AG10803 (cell line): ENCODE measurements at regions not wholly inside any gene's neighbourhood (a gene's known extent, or its start where the extent isn't known, plus 50 kb on each side); places are given as distances from the start of the nearest gene placed in this dataset.

Experiments used
- DNase-seq: peaks from one replicate; pipeline ENCODE4 v3.0.0; 2010; ENCODE audit warnings: low read depth
- H3K4me3 ChIP-seq: 2 replicates; pipeline ENCODE4 v1.5.1; 2011; ENCODE audit warnings: mild to moderate bottlenecking, low read length, control low read depth
- TF ChIP-seq, protein P1 (sequence below): conservative IDR thresholded peaks from 2 replicates; pipeline ENCODE4 v1.5.1; 2011; ENCODE audit warnings: mild to moderate bottlenecking, low read length, control low read depth, inconsistent platforms

DNA sequence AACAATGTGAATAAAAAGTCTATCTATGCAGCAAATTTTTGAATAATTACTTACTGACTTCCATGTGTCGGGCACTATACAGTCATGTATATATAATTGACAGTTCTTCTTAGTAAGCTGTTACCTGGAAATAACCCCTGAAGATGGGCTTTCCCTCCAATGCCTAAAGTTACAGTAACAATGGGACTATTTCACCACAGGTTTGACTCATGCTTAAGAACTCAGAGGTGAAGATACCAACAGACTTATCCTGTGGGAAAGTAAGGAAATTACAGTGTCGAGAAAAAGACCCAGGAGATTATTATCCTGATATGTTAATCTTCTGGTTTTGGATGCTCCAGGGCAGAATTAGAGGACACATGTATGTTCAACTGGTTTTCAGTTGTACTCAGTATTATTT lies 601.5 kb upstream of the SOX9 start:
- TF ChIP-seq, protein P1, sequence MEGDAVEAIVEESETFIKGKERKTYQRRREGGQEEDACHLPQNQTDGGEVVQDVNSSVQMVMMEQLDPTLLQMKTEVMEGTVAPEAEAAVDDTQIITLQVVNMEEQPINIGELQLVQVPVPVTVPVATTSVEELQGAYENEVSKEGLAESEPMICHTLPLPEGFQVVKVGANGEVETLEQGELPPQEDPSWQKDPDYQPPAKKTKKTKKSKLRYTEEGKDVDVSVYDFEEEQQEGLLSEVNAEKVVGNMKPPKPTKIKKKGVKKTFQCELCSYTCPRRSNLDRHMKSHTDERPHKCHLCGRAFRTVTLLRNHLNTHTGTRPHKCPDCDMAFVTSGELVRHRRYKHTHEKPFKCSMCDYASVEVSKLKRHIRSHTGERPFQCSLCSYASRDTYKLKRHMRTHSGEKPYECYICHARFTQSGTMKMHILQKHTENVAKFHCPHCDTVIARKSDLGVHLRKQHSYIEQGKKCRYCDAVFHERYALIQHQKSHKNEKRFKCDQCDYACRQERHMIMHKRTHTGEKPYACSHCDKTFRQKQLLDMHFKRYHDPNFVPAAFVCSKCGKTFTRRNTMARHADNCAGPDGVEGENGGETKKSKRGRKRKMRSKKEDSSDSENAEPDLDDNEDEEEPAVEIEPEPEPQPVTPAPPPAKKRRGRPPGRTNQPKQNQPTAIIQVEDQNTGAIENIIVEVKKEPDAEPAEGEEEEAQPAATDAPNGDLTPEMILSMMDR, result no peak
- H3K4me3 ChIP-seq, result no peak overlapping the region
- DNase-seq, result no peak

DNA sequence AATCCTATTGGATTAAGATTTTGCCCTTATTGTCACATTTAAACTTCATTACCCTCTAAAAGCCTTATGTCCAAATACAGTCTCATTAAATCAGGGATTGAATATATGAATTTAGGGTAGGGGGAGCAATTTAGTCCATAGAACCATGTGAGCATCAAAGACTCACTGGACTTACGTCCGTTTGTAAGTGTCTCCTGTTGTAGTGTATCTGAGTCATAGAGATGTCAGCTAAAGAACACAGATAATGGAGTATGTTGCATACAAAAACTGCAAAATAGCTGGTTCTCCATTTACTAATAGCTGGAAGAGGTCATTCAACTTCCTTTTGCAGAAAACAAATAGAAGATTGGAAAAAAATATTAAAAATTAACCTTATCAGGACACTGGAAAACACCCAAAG lies 599.1 kb upstream of the SOX9 start:
- TF ChIP-seq, protein P1, result no peak
- H3K4me3 ChIP-seq, result no peak overlapping the region
- no peak for DNase-seq

DNA sequence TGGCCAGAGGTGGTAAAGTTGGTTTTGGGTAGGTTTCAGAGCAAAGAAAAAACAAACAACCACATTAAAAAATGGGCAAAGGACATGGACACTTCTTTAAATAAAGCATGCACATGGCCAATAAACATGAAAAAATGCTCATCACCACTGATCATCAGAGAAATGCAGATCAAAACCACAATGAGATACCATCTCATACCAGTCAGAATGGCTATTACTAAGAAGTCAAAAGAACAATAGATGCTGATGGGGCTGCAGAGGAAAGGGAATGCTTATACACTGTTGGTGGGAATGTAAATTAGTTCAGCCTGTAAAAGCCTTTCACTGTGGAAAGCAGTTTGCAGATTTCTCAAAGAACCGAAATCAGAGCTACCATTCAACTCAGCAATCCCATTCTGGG lies 598.4 kb upstream of the SOX9 start:
- TF ChIP-seq, protein P1, result no peak
- DNase-seq, result peak; percentile 68
- H3K4me3 ChIP-seq, result no peak overlapping the region

DNA sequence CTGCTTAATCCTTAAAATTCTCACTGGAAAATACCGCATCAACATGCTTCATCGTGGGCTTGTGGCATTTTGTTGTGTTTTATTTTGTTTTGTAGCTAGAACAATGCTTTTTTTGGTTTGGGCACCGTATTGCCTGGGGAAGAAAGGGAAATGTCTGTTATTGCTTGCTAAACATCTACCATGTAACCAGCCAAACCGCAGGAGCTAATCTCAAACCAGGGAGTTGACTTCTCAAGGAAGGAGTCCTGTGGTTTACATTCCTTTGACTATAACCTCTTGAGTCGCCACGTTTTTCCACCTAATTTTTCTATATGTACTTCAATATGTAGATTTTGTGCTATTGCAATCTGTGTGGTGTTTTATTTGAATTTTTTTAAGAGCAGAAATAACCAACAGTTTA lies 593.5 kb upstream of the SOX9 start:
- TF ChIP-seq, protein P1, result no peak
- H3K4me3 ChIP-seq, result no peak overlapping the region
- DNase-seq, result peak; percentile 49

DNA sequence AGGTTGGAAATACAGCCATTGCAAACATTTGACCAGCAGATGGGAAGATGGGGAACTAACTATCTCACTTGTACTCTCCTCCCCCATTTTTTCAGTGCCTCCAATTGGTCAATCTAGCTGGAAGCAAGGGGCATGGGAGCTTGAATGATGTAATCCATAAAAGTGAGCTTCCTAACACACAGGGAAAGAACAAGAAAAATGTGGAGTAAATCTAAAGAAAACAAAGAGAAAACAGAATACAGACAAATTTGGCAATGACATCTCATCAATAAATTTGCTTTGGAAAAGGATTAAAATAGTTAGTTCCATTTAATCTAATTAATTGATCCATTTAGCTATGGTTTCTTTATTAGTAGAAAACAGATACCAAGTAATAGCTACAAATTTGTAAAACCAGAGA lies 592.6 kb upstream of the SOX9 start:
- TF ChIP-seq, protein P1, result no peak
- no peak overlapping the region for H3K4me3 ChIP-seq
- DNase-seq, result no peak

DNA sequence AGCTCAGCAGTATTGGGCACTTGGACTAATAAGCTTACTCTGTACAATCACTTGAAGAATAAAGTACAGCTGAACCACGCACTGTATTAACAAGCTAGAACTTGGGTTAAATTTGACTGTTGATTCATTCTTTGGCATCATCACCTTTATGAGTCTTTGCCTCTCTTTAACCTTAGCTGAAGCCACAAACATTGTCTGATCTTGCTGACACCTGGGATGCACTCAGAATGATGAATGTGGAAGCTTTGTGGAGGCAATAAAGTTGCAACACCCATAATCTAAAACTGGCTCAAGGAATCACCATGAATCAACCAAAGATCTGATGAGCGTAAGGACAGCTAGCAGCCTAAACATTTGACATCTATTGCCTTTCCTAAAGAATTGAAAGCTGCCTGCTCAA lies 590.6 kb upstream of the SOX9 start:
- DNase-seq, result peak; percentile 33
- TF ChIP-seq, protein P1, result no peak
- no peak overlapping the region for H3K4me3 ChIP-seq

DNA sequence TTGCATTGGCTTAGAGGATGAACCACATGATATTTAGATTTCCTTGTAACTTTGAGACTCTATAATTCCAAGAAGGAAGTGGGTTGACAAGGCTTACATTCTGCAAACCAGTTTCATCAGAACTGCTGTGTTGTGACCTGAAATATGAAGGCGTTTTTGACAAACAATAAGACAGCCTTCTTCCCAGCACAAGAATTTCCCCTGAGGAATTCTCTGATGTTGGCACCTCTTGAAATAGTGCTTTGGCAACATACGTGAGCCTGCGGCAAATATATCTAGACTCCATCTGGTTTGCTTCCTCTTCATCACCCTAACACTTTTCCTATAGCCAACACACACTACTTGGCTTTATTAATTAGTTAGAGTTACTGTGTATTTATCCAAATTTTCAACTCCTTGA lies 585.5 kb upstream of the SOX9 start:
- no peak overlapping the region for H3K4me3 ChIP-seq
- TF ChIP-seq, protein P1, result no peak
- peak; percentile 33 for DNase-seq
